Mucosa of rectum (tissue), 2 donors: ENCODE measurements at regions not wholly inside any gene's neighbourhood (a gene's known extent, or its start where the extent isn't known, plus 50 kb on each side); places are given as distances from the start of the nearest gene placed in this dataset.

Source experiments
- H3K27ac ChIP-seq, 2 donors: one replicate each; pipeline ENCODE4 v1.7.0; 2013; ENCODE audit warnings: inconsistent platforms in 2 of 2, low read depth in 2 of 2, low read length in 2 of 2
- H3K27me3 ChIP-seq, 2 donors: one replicate each; pipeline ENCODE4 v1.7.0; 2013; ENCODE audit warnings: low read length in 2 of 2; ENCODE audit not compliant: control insufficient read depth in 2 of 2, insufficient read depth in 2 of 2
- H3K36me3 ChIP-seq, 2 donors: one replicate each; pipeline ENCODE4 v1.7.0; 2013; ENCODE audit warnings: low read length in 2 of 2; ENCODE audit not compliant: control insufficient read depth in 2 of 2, insufficient read depth in 2 of 2
- H3K4me1 ChIP-seq, 2 donors: one replicate each; pipeline ENCODE4 v1.7.0; 2013; ENCODE audit warnings: low read length in 2 of 2, mild to moderate bottlenecking in 1 of 2; ENCODE audit not compliant: control insufficient read depth in 2 of 2, insufficient read depth in 2 of 2
- H3K4me3 ChIP-seq, 2 donors: one replicate each; pipeline ENCODE4 v1.7.0; 2013; ENCODE audit warnings: low read length in 2 of 2
- H3K9ac ChIP-seq, 2 donors: one replicate each; pipeline ENCODE4 v1.7.0; 2013; ENCODE audit warnings: low read length in 2 of 2, low read depth in 1 of 2, mild to moderate bottlenecking in 1 of 2
- H3K9me3 ChIP-seq, 2 donors: one replicate each; pipeline ENCODE4 v1.7.0; 2013; ENCODE audit warnings: low read length in 2 of 2; ENCODE audit not compliant: control insufficient read depth in 2 of 2
- donor health status: healthy.
- donor health status: Normal muscosa, but diverticular disease.

DNA sequence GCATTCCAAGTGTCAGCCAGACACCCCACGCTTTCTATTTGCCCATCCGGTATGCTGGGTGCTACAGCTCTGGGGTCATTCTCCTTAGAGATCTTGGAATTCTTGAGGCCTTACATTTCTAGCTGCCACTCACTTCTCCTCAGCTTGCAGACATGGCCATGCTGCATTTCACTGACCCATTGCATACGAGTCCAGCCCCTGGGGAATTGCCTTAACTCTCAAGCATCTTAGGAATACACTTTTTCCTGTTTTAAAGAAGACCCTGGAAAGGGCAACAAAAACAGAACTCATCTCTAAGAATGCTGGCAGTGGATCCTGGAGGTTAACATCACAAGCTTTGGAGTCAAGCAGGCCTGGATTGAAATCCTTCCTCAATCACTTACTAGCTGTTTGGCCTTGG lies 122.0 kb upstream of the LNX1 start:
- Histone ChIP-seq H3K27ac (no peak overlapping the region), H3K4me3 (no peak overlapping the region), H3K9me3 (no peaks in the 10 kb centered on the region), H3K27me3 (no peaks in the 10 kb centered on the region), H3K36me3 (no peaks in the 10 kb centered on the region), H3K9ac (no peak overlapping the region), H3K4me1 (no peaks in the 10 kb centered on the region)

DNA sequence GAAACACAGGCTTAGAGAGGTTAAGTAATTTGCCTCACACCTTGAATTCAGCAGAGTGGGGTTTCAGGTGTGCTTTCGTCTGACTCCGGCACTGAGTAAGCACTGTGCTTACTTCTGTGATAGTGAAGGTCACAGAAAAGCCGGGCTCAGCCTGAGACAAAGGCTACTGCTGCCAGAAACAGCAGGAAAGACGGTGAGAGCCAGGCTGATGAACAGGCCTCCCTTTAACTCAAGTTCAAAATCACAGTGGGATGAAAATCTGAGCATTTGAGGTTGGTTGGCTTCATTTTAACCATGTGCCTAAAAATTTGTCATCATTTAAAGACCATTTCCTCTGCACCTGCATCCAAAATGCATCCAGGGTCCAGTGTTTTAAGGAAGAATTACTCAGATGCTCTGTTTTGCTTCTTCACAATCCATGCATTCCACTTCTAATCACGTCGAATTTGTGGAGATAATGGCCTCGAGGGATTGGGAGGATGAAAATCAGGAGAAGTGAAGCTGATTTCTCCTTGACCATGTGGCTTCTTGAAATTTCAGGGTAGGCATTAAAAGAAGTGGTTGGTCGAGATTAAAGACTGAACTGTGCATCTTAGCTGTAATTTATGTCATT lies 121.2 kb upstream of the LNX1 start:
- Histone ChIP-seq H3K9me3 (no peaks in the 10 kb centered on the region), H3K4me1 (no peaks in the 10 kb centered on the region), H3K36me3 (no peaks in the 10 kb centered on the region), H3K27me3 (no peaks in the 10 kb centered on the region), H3K4me3 (no peak overlapping the region), H3K9ac (no peak overlapping the region), H3K27ac (no peak overlapping the region)

DNA sequence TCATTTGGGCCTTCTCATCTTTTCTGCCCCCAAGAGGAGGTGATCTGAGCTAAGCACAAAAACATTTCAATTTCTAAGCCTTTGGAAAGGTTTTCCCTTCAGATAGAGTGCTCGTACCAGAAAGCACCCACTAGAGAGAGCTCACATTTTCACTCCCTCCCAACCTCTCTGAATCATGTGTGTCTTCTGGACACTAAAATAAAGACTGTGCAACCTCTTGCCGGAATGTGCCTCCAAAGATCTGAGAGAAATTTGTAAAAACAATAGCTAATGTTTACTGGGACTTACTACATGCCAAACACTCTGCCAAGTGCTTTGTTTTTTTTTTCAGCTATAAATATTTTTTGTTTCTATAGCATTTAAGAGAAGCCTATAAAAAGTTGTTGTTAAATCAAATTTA lies 120.6 kb upstream of the LNX1 start:
- Histone ChIP-seq H3K9ac (no peak overlapping the region), H3K27ac (no peak overlapping the region), H3K36me3 (no peaks in the 10 kb centered on the region), H3K4me1 (no peaks in the 10 kb centered on the region), H3K9me3 (no peaks in the 10 kb centered on the region), H3K27me3 (no peaks in the 10 kb centered on the region), H3K4me3 (no peak overlapping the region)

DNA sequence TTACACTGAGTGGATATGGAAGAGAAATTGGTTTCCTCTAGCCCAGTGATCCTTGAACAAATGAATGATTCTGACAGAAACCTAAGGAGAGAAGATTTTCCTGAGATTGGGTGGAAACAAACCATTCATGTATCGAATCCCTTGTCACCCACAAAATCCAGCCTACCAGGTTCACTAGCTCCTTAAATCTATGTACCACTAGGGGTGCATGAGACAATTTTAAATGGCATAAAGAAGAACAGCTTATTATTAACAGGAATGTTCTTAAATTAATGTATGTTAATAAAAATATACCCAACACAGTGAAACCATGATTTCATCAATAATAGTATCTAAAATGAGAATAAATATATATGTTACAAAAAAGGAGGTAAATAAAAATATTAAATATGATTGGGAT lies 118.4 kb upstream of the LNX1 start:
- Histone ChIP-seq H3K27me3 (no peaks in the 10 kb centered on the region), H3K9me3 (no peaks in the 10 kb centered on the region), H3K4me3 (no peak overlapping the region), H3K27ac (no peak overlapping the region), H3K36me3 (no peaks in the 10 kb centered on the region), H3K9ac (no peak overlapping the region), H3K4me1 (peaks cover 0 to 6% of the 10 kb centered on the region in 2 donors)

GRCh38 chr4:53707491-53707890 lies 116.2 kb upstream of the LNX1 start:
- peaks cover 11 to 12% of the 10 kb centered on the region in 2 donors for H3K4me1 ChIP-seq

DNA sequence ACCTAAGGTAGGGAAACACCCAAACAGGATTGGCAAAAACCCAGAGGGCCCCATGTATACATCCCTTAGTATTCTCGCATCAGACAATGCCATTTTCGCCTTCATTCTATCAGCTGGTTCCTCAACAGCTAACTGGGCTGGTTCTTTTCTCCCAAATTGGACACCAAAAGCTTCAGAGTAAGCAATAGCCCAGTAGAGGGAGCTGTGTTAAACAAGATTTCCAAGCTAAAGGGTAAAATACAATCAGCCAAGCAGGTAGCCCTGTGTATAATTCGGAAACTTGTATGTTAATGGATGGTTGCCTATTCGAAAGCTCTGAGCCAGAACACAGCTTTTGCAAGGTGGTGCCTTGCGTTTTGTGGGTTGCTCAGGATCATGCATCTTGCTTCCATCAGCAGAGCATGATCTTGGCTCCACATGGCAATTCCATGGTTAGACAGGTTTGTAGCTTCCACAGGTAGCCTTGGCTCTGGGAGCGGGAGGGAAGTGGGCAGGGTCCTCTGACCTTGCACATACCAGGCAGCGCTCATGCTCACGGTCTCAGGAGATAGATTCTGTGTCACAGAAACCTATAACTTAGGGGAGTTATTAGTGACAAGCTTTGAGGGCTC lies 115.2 kb upstream of the LNX1 start:
- H3K27ac ChIP-seq: no peak overlapping the region
- no peaks in the 10 kb centered on the region for H3K36me3 ChIP-seq
- H3K9me3 ChIP-seq: no peaks in the 10 kb centered on the region
- no peaks in the 10 kb centered on the region for H3K27me3 ChIP-seq
- no peak overlapping the region for H3K9ac ChIP-seq
- H3K4me3 ChIP-seq: no peak overlapping the region
- peaks cover 15 to 16% of the 10 kb centered on the region in 2 donors for H3K4me1 ChIP-seq

More at GRCh38 chr4:53707491-53707890, 116.2 kb upstream of the LNX1 start:
- Histone ChIP-seq H3K9me3 (no peaks in the 10 kb centered on the region), H3K4me3 (no peak overlapping the region), H3K27ac (no peak overlapping the region), H3K27me3 (no peaks in the 10 kb centered on the region), H3K9ac (no peak overlapping the region), H3K36me3 (no peaks in the 10 kb centered on the region)

- H3K4me3 ChIP-seq: no peak overlapping the region
- H3K4me1 ChIP-seq: peaks cover 15 to 16% of the 10 kb centered on the region in 2 donors
- no peaks in the 10 kb centered on the region for H3K36me3 ChIP-seq
- no peaks in the 10 kb centered on the region for H3K27me3 ChIP-seq
- H3K9me3 ChIP-seq: no peaks in the 10 kb centered on the region
- no peak overlapping the region for H3K9ac ChIP-seq
- no peak overlapping the region for H3K27ac ChIP-seq
These were observed 114.7 kb upstream of the LNX1 start for GRCh38 chr4:53705972-53706371.

DNA sequence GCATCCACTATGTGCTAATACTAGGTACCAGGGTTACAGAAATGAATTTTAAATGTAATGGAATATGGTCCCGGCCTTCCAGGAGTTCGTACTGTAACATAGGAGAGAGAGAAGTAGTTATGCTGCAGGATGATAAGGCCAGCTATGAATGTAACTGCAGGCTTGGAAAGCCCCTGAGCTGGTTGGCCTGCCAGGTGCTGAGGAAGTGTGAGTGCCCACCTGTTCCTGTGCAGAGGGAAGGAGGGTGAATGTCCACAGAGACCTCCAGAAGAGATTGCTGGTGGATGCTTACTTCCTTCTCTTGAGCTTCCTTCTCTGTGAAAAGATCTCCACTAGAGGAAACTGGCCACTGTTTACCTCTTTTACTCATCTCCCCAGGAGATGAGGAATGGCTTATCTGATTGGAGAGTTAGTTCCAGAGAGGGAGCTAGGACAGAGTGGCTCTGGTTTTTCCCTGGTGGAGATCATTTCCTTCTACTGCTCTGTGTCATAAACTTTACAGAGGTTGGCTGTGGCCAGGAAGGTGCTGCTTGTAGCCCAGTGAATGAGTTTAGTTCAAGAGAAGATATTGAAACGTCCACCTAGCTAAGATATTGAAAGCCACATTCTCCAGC lies 114.0 kb upstream of the LNX1 start:
- H3K27me3 ChIP-seq: no peaks in the 10 kb centered on the region
- H3K9me3 ChIP-seq: no peaks in the 10 kb centered on the region
- H3K9ac ChIP-seq: no peak overlapping the region
- peaks cover 15 to 16% of the 10 kb centered on the region in 2 donors for H3K4me1 ChIP-seq
- no peak overlapping the region for H3K4me3 ChIP-seq
- no peak overlapping the region for H3K27ac ChIP-seq
- H3K36me3 ChIP-seq: no peaks in the 10 kb centered on the region

- Histone ChIP-seq H3K36me3 (no peaks in the 10 kb centered on the region), H3K27ac (no peak overlapping the region)
These were observed 113.0 kb upstream of the LNX1 start for GRCh38 chr4:53704329-53704728.

DNA sequence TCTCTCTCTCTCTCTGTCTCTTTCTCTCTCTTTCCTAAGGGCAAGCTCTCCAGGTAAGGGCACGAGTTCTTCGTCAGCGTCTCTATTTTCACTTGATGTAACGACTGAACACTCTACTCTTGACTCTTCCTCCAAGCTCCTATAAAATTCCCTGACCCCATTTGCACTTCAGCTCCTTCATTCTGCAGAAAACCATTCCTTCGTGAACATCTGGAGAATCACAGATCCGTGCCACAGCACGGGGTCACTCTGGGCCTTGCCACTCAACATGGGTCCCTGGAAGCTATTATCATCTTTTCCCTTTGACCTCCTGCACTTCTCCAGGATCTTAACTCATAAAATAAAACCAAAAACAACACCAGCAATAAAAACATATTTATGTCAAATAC lies 112.0 kb upstream of the LNX1 start:
- H3K4me1 ChIP-seq: peaks cover 15 to 16% of the 10 kb centered on the region in 2 donors
- no peaks in the 10 kb centered on the region for H3K9me3 ChIP-seq
- H3K9ac ChIP-seq: peak overlapping the region in 1 of 2 donors; percentile 19
- H3K27me3 ChIP-seq: no peaks in the 10 kb centered on the region
- peak overlapping the region; percentile 49 to 65 for H3K27ac ChIP-seq
- H3K36me3 ChIP-seq: no peaks in the 10 kb centered on the region
- H3K4me3 ChIP-seq: peak overlapping the region in 1 of 2 donors; percentile 9

More at GRCh38 chr4:53704329-53704728, 113.0 kb upstream of the LNX1 start:
- H3K27me3 ChIP-seq: no peaks in the 10 kb centered on the region
- no peak overlapping the region for H3K4me3 ChIP-seq
- no peak overlapping the region for H3K9ac ChIP-seq
- H3K9me3 ChIP-seq: no peaks in the 10 kb centered on the region
- peaks cover 15 to 16% of the 10 kb centered on the region in 2 donors for H3K4me1 ChIP-seq
